WTC11 (cell line): ENCODE measurements at regions not wholly inside any gene's neighbourhood (a gene's known extent, or its start where the extent isn't known, plus 50 kb on each side); places are given as distances from the start of the nearest gene placed in this dataset.

Experiments used
- ATF1 ChIP-seq: sonication (generic); formaldehyde crosslinking; IDR thresholded peaks from 2 replicates; pipeline ENCODE4 v1.8.1; 2023; ENCODE audit warnings: mild to moderate bottlenecking, moderate library complexity, missing genetic modification reagents
- CREB1 ChIP-seq: sonication (generic); formaldehyde crosslinking; IDR thresholded peaks from 2 replicates; pipeline ENCODE4 v1.8.0; 2023; ENCODE audit warnings: mild to moderate bottlenecking, missing genetic modification reagents
- CTCF ChIP-seq: fragments of 200-600 bp; IDR thresholded peaks from 2 replicates; pipeline ENCODE4 v1.8.0; 2022; ENCODE audit warnings: antibody characterized with exemption
- E2F4 ChIP-seq: sonication (generic); formaldehyde crosslinking; IDR thresholded peaks from 2 replicates; pipeline ENCODE4 v1.8.1; 2022; ENCODE audit warnings: low read depth, mild to moderate bottlenecking, moderate library complexity, missing genetic modification reagents, borderline replicate concordance

GRCh38 chr3:111373861-111374260 is 168.1 kb upstream of the CD96 start:
- TF ChIP-seq CTCF = no peak
- no peak for TF ChIP-seq E2F4 (CRISPR knock-in tag)
- no peak for TF ChIP-seq ATF1 (CRISPR knock-in tag)
- TF ChIP-seq CREB1 = no peak
